ENCODE measurements at regions not wholly inside any gene's neighbourhood (a gene's known extent, or its start where the extent isn't known, plus 50 kb on each side); places are given as distances from the start of the nearest gene placed in this dataset.

DNA sequence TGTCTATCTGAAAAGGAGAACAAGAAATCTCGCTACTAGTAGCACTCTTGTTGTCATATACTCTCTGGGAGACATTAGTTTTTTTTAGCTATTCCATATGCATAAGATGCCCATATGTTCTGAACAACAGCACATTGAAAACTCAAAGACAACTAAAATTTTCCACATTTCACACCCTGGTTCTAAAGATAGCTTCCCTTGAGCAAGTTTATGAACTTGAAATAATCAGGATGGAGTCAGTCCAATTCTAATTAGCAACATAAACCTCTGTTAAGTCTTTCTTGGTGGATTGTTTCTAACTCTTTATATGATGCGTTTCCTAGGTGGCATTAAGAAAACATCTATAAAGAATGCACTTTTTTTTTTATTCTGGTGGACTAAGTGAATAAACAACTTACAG is 1095.3 kb downstream of the GRM8 start:
- TF ChIP-seq, protein P1, sequence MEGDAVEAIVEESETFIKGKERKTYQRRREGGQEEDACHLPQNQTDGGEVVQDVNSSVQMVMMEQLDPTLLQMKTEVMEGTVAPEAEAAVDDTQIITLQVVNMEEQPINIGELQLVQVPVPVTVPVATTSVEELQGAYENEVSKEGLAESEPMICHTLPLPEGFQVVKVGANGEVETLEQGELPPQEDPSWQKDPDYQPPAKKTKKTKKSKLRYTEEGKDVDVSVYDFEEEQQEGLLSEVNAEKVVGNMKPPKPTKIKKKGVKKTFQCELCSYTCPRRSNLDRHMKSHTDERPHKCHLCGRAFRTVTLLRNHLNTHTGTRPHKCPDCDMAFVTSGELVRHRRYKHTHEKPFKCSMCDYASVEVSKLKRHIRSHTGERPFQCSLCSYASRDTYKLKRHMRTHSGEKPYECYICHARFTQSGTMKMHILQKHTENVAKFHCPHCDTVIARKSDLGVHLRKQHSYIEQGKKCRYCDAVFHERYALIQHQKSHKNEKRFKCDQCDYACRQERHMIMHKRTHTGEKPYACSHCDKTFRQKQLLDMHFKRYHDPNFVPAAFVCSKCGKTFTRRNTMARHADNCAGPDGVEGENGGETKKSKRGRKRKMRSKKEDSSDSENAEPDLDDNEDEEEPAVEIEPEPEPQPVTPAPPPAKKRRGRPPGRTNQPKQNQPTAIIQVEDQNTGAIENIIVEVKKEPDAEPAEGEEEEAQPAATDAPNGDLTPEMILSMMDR (IDR thresholded peaks at IDR 0.05; ENCODE audit: insufficient read depth in 1 of 2, low read depth in 1 of 2, low read length in 1 of 2, severe bottlenecking in 1 of 2, unreplicated experiment in 1 of 2) = no peak
- H3K4me1 ChIP-seq = no peaks in the 10 kb centered on the region
- intact Hi-C loops (cut with micrococcal nuclease; ENCODE audit: unreplicated experiment) = no loop called here
- CTCF ChIA-PET = no interaction called here
- peaks cover 5% of the 10 kb centered on the region for H3K9me3 Mint-ChIP-seq (ENCODE audit: unreplicated experiment)
- no peak overlapping the region for H3K27ac Mint-ChIP-seq (ENCODE audit: unreplicated experiment)
- H3K36me3 Mint-ChIP-seq (ENCODE audit: insufficient read depth, unreplicated experiment) = no peaks in the 10 kb centered on the region
- H3K4me1 Mint-ChIP-seq (ENCODE audit: low read depth, unreplicated experiment) = no peaks in the 10 kb centered on the region
- H3K9me3 ChIP-seq = no peaks in the 10 kb centered on the region
- no peaks in the 10 kb centered on the region for H3K36me3 ChIP-seq (ENCODE audit: control insufficient read depth, insufficient read depth, low read length)
- BruUV-seq (replicated peaks) = no TSS peak
- POLR2A ChIA-PET = no interaction called here
- no peak overlapping the region for H3K4me3 Mint-ChIP-seq (ENCODE audit: unreplicated experiment)
- no peak for DNase-seq
- no peaks in the 10 kb centered on the region for H3K27me3 Mint-ChIP-seq (ENCODE audit: insufficient read depth, unreplicated experiment)
- H3K27me3 ChIP-seq (replicated peaks; ENCODE audit: control insufficient read depth, insufficient read depth, low read length) = no peaks in the 10 kb centered on the region
- no peak overlapping the region for H3K4me3 ChIP-seq (ENCODE audit: low read depth, low read length)

DNA sequence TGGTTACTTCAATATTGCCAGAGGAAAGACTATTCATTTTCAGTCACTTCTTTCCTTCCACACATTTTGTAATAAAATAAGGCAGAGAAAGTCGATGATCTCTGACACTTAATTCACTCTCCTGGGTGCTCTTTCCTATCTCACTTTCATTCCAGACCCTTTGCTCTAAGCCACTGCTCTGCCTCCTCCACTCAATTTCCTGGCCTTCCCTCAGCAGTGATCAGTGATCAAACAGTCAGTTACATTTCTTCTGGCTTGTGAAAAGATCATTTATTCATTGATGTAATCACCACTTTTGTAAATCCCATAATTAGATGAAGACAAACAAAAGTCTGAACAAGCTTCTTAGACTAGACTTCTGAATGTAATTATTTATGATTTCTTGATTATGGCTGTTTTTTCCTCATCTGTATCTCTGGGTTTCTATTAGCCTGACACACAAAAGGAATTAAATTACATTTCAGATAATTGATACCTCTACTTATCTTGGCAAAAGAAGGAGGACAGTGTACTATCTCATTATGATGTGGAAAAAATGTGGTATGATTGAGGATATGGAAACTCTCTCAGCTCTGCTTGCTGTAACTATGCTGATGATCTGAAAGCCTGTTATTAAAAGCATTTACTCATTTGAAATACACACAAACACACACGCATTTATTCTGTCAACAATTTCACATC is 1102.3 kb downstream of the GRM8 start:
- intact Hi-C loops (cut with micrococcal nuclease; ENCODE audit: unreplicated experiment) = no loop called here
- CTCF ChIA-PET = no interaction called here
- no peak overlapping the region for H3K4me3 ChIP-seq (ENCODE audit: low read depth, low read length)
- TF ChIP-seq, protein P1 (IDR thresholded peaks at IDR 0.05; ENCODE audit: insufficient read depth in 1 of 2, low read depth in 1 of 2, low read length in 1 of 2, severe bottlenecking in 1 of 2, unreplicated experiment in 1 of 2) = no peak
- H3K36me3 Mint-ChIP-seq (ENCODE audit: insufficient read depth, unreplicated experiment) = no peaks in the 10 kb centered on the region
- H3K9me3 Mint-ChIP-seq (ENCODE audit: unreplicated experiment) = no peaks in the 10 kb centered on the region
- no peaks in the 10 kb centered on the region for H3K4me1 Mint-ChIP-seq (ENCODE audit: low read depth, unreplicated experiment)
- POLR2A ChIA-PET = no interaction called here
- H3K4me1 ChIP-seq = no peaks in the 10 kb centered on the region
- H3K4me3 Mint-ChIP-seq (ENCODE audit: unreplicated experiment) = no peak overlapping the region
- H3K27ac Mint-ChIP-seq (ENCODE audit: unreplicated experiment) = no peak overlapping the region
- no peak for DNase-seq
- H3K27me3 Mint-ChIP-seq (ENCODE audit: insufficient read depth, unreplicated experiment) = no peaks in the 10 kb centered on the region
- no peaks in the 10 kb centered on the region for H3K27me3 ChIP-seq (replicated peaks; ENCODE audit: control insufficient read depth, insufficient read depth, low read length)
- BruUV-seq (replicated peaks) = no TSS peak
- no peaks in the 10 kb centered on the region for H3K36me3 ChIP-seq (ENCODE audit: control insufficient read depth, insufficient read depth, low read length)
- H3K9me3 ChIP-seq = no peaks in the 10 kb centered on the region

DNA sequence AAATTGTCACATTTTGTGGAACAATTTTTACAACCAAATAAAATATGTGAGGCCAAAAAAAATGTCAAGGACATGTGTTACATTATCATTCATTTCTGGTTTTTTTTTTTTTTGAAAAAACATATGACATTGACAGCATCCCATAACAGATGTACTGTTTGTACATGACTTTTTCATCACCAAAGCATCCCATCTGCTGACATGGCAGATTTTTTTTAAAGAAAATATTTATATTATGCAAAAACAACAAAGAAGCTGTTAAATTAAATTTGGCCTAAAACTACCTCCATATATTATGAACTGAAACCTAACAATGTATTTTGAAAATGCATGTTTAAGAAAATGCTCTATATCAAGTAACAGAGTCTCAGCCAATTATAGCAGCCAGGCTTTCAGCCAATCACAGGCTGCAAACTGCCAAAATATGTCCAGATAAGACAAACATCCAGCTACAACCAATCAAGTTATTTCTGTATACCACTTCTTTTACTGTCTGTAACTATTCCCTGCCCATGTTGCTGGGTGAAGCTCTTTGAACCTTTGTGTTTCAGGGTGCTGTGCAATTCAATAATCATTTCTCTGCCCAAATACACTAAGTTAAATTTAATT is 1111.8 kb downstream of the GRM8 start:
- CTCF ChIA-PET = no interaction called here

More for the DNA sequence above, 1111.8 kb downstream of the GRM8 start:
- BruUV-seq (replicated peaks) = no TSS peak
- H3K4me1 Mint-ChIP-seq (ENCODE audit: low read depth, unreplicated experiment) = no peaks in the 10 kb centered on the region
- DNase-seq = no peak
- intact Hi-C loops (cut with micrococcal nuclease; ENCODE audit: unreplicated experiment) = no loop called here
- no peak overlapping the region for H3K27ac Mint-ChIP-seq (ENCODE audit: unreplicated experiment)
- H3K27me3 ChIP-seq (replicated peaks; ENCODE audit: control insufficient read depth, insufficient read depth, low read length) = no peaks in the 10 kb centered on the region
- no peaks in the 10 kb centered on the region for H3K36me3 ChIP-seq (ENCODE audit: control insufficient read depth, insufficient read depth, low read length)
- H3K9me3 Mint-ChIP-seq (ENCODE audit: unreplicated experiment) = no peaks in the 10 kb centered on the region
- H3K4me1 ChIP-seq = no peaks in the 10 kb centered on the region
- no peaks in the 10 kb centered on the region for H3K27me3 Mint-ChIP-seq (ENCODE audit: insufficient read depth, unreplicated experiment)
- POLR2A ChIA-PET = no interaction called here
- H3K36me3 Mint-ChIP-seq (ENCODE audit: insufficient read depth, unreplicated experiment) = no peaks in the 10 kb centered on the region
- H3K9me3 ChIP-seq = no peaks in the 10 kb centered on the region
- no peak overlapping the region for H3K4me3 ChIP-seq (ENCODE audit: low read depth, low read length)
- no peak overlapping the region for H3K4me3 Mint-ChIP-seq (ENCODE audit: unreplicated experiment)
- TF ChIP-seq, protein P1 (IDR thresholded peaks at IDR 0.05; ENCODE audit: insufficient read depth in 1 of 2, low read depth in 1 of 2, low read length in 1 of 2, severe bottlenecking in 1 of 2, unreplicated experiment in 1 of 2) = no peak

Measured in Caco-2 (cell line).